GM19023 (cell line): ENCODE measurements at regions not wholly inside any gene's neighbourhood (a gene's known extent, or its start where the extent isn't known, plus 50 kb on each side); places are given as distances from the start of the nearest gene placed in this dataset.

ENCODE experiments used
- ATAC-seq: cut with Tn5 transposase; IDR thresholded peaks from one replicate; pipeline ENCODE4 v1.9.1; 2021; ENCODE audit warnings: mild to moderate bottlenecking, moderate library complexity; ENCODE audit not compliant: unreplicated experiment

DNA sequence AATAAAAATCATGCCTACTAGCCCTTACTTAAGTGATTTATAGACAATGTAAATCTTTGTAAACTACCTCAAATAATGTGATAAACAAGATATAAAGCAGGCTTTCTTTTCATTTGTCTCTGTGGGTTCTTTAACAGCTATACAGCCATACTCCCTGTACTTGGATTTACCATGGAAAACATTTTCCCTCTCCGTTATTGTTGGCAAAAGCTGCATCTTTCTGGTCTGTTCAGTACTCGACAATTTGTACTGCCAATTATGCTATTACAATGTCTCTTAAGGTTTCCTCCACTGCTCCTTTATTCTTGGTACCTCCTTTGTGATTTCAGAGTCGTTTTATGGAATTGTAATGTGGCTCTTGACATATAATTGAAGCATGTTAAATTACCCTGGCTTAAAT, 426.3 kb upstream of the PKDCC start:
- ATAC-seq = no peak

DNA sequence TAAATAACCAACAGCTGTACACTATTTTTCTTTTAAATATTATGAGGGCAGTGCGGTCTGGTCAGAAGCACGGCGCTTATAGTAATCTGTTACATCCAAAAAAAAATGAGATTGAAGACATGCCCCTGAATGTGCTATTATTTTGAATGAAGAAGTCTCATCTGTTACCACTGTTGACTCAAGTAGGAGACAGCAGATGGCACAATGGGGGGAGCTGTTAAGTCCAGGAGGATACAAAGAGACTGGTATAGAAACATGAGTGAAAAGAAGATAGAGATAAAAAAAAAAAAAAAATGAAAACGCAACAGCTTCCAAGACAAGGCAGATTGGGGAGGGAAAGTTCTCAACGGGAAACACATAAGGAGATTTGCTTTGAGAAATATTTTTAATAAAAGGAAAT, 425.5 kb upstream of the PKDCC start:
- no peak for ATAC-seq

- no peak for ATAC-seq
These were observed 420.9 kb upstream of the PKDCC start for GRCh38 chr2:41626936-41627335.

DNA sequence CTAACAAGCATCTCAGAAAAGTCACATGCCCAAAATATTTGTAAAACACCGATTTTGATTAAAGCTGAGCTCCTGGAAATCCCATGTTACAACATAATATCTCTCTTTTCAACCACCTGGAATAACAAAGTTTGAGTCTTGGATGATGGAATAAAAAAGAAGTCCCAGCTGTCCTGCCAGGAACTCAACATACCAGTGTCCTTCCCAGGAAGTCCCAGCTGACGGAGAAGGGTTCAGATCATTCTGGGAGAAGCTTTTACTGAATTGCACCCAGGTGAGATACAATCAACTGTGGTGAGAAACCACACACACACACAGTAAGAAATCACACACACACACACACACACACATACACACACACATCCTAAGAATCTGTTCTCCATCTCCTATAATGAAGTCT, 413.1 kb upstream of the PKDCC start:
- no peak for ATAC-seq

DNA sequence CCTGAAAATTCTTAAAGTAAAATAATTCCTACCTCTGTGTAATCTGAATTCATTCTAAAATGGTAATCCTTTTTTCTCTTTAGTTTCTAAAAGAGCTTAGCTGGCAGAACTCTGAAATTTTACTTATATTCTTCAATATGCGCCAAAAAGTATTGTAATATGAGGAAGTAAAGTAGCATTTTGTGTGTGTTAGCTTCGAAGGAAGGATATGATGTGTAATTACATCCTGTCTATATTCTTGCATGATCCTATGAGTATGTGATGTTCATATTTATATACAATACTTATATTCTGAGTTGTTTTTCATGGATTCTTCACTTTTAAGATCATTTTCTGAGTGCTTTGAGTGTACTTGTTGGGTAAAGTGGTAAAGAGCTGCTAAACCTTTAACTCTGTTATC, 402.9 kb upstream of the PKDCC start:
- no peak for ATAC-seq

- ATAC-seq = no peak
These were observed 400.3 kb upstream of the PKDCC start for GRCh38 chr2:41647468-41648050.

- no peak for ATAC-seq
These were observed 390.6 kb upstream of the PKDCC start for GRCh38 chr2:41657226-41657625.

DNA sequence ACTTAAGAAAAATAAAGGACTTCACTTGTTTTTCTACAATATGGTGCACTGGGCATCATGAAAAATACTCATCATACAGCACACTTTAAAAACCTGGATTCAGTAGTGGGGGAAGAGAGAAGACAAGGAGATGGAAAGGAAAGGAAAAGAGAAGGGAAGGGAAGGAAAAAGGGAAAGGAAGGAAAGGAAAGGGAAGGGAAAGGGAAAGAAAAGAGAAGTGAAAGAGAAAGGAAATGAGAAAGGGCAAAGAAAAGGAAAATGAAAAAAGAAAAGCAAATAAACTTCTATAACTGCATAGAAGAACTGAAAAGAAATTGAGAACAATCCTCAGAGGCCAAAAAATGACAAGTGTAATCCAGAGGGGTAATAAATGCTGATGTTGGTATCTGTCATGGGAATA, 388.1 kb upstream of the PKDCC start:
- no peak for ATAC-seq

- no peak for ATAC-seq
These were observed 385.4 kb upstream of the PKDCC start for GRCh38 chr2:41662461-41662860.

- ATAC-seq = no peak
These were observed 384.8 kb upstream of the PKDCC start for GRCh38 chr2:41663056-41663455.

DNA sequence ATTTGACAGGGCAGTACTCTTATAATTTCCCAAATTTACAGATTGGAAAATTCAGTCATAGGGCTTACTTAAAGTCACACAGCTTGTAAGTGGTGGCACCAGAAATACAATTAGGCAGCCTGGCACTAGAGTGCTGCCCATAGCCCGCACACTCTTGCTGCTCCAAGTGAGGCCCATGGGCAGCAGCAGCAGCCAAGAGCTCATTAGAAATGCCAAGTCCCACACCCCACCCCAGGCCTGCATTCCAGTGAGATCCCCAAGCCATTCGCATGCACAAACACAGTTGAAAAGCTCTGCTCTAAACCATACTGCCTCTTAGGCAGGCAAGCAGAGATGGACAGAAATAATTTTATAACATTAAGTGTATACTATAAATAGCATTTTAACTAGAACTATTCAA, 379.3 kb upstream of the PKDCC start:
- no peak for ATAC-seq

GRCh38 chr2:41678639-41679038, 369.2 kb upstream of the PKDCC start:
- ATAC-seq = no peak

- no peak for ATAC-seq
These were observed 361.7 kb upstream of the PKDCC start for GRCh38 chr2:41686156-41686555.

DNA sequence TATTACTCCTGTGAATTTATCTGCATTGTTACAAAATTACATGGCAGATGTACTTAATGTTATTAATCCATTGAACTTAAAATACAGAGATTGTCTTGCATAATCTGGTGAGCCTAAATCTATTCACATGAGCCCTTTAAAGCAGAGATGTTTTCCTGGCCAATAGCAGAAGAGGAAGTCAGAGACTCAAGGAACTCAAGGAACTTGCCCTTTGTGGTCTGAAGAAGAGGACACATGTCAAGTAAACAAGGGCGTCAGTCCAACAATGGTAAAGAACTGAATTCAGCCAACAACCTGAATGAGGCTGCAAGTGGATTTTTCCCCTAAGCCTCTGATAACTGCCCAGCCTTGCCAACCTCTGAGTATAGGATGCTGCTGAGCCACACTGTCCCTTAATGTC, 356.3 kb upstream of the PKDCC start:
- no peak for ATAC-seq

DNA sequence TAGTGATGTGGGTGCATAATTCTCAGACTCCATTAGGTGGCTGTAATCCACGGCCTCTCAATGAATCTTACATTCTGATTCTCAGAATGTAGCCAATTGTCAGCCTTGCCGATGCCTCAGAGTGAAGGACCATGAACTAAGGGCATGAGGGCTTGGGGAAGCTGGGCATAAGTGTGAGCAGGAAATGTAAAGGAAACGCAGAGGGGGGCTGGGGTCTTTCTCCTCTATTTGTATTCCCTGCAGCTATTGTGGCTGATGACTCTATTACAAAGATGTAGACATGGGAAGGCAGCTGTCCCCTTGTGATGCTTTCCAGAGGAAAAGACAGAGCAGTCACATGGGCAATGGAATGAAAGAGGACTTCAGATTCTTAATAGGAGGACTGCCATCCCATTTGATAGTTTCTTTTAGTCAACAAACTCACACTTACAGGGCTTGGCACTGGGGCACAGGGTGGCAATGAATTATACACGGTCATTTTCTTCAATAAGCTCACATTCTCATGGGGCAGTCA, 353.2 kb upstream of the PKDCC start:
- ATAC-seq = no peak

- ATAC-seq = no peak
These were observed 352.4 kb upstream of the PKDCC start for GRCh38 chr2:41695198-41696113.

- no peak for ATAC-seq
These were observed 350.4 kb upstream of the PKDCC start for GRCh38 chr2:41697389-41697788.

- no peak for ATAC-seq
These were observed 349.0 kb upstream of the PKDCC start for GRCh38 chr2:41698678-41699422.

GRCh38 chr2:41701231-41701630, 346.6 kb upstream of the PKDCC start:
- ATAC-seq = no peak

DNA sequence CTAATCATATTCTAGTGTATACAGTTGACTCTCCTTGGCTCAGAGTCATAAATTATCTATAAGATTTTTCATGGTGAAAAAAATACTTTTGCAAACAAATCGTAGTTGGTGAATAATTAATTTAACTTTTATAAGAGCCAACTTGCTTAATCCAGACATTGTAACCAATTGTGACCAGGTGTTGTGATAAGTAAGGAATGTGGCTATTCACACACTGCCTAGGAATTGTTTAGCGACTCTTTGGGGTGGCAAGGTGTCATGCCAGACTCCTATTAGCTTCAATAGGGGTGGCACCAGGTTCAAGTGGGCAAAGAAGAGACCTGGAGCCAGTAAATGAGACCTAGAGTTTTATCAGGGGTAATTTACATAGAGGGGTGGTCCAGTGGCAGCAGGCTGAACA, 344.7 kb upstream of the PKDCC start:
- ATAC-seq = no peak

DNA sequence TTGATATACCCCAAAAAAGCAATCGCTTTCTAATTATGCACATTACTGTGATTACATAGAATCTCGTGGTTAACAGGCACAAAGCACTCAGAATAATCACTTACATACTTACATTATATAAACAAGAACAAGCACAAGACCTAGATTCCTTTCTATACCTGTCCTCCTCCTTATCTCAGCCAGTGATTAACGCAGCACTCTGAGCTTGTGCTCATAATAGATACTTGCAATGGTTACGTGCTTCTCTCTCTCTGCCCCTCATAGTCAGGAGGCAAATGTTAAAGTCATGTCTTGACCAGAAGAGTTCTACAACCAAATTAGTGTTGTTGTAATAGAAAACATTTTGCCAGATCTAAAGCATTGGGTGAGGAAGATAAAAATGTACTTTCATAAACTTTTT, 342.2 kb upstream of the PKDCC start:
- no peak for ATAC-seq

GRCh38 chr2:41706286-41706685, 341.5 kb upstream of the PKDCC start:
- ATAC-seq = no peak
